MG63 (cell line): ENCODE measurements at regions not wholly inside any gene's neighbourhood (a gene's known extent, or its start where the extent isn't known, plus 50 kb on each side); places are given as distances from the start of the nearest gene placed in this dataset.

Experiments
- DNase-seq: peaks from one replicate; pipeline ENCODE4 v3.0.0-alpha.2; 2020
- H3K27me3 ChIP-seq: fragments of 250-450 bp; sonication (Bioruptor Pico); 2 replicates; pipeline ENCODE4 v1.5.1; 2020; ENCODE audit warnings: mild to moderate bottlenecking, moderate library complexity
- H3K36me3 ChIP-seq: fragments of 250-450 bp; sonication (Bioruptor Pico); 2 replicates; pipeline ENCODE4 v1.5.1; 2020; ENCODE audit warnings: mild to moderate bottlenecking, moderate library complexity
- H3K4me3 ChIP-seq: fragments of 250-450 bp; sonication (Bioruptor Pico); 2 replicates; pipeline ENCODE4 v1.5.1; 2020; ENCODE audit warnings: mild to moderate bottlenecking, moderate library complexity
- H3K9me3 ChIP-seq: fragments of 250-450 bp; sonication (Bioruptor Pico); 2 replicates; pipeline ENCODE4 v1.5.1; 2020; ENCODE audit warnings: mild to moderate bottlenecking, moderate library complexity

- Histone ChIP-seq H3K9me3 (no peaks in the 10 kb centered on the region), H3K36me3 (no peaks in the 10 kb centered on the region), H3K4me3 (no peak overlapping the region), H3K27me3 (no peaks in the 10 kb centered on the region)
- no peak for DNase-seq
Observed at GRCh38 chr12:83197483-83197914, 510.8 kb downstream of the TMTC2 start.

- DNase-seq, result no peak
- H3K4me3 ChIP-seq, result no peak overlapping the region
- no peaks in the 10 kb centered on the region for H3K9me3 ChIP-seq
- H3K27me3 ChIP-seq, result no peaks in the 10 kb centered on the region
- no peaks in the 10 kb centered on the region for H3K36me3 ChIP-seq
Observed at GRCh38 chr12:83196694-83197350, 510.1 kb downstream of the TMTC2 start.

- DNase-seq, result no peak
- no peaks in the 10 kb centered on the region for H3K36me3 ChIP-seq
- no peaks in the 10 kb centered on the region for H3K27me3 ChIP-seq
- no peaks in the 10 kb centered on the region for H3K9me3 ChIP-seq
- H3K4me3 ChIP-seq, result no peak overlapping the region
Observed at GRCh38 chr12:83190631-83191390, 504.1 kb downstream of the TMTC2 start.

GRCh38 chr12:83186419-83186818 lies 499.7 kb downstream of the TMTC2 start:
- H3K4me3 ChIP-seq, result no peak overlapping the region
- H3K36me3 ChIP-seq, result no peaks in the 10 kb centered on the region
- H3K27me3 ChIP-seq, result no peaks in the 10 kb centered on the region
- no peaks in the 10 kb centered on the region for H3K9me3 ChIP-seq
- DNase-seq, result no peak

- DNase-seq, result no peak
- no peaks in the 10 kb centered on the region for H3K9me3 ChIP-seq
- H3K4me3 ChIP-seq, result no peak overlapping the region
- no peaks in the 10 kb centered on the region for H3K27me3 ChIP-seq
- no peaks in the 10 kb centered on the region for H3K36me3 ChIP-seq
Observed at GRCh38 chr12:83185241-83185640, 498.5 kb downstream of the TMTC2 start.
